Neutrophil (primary cell): ENCODE measurements at regions not wholly inside any gene's neighbourhood (a gene's known extent, or its start where the extent isn't known, plus 50 kb on each side); places are given as distances from the start of the nearest gene placed in this dataset.

Experiments used
- H3K27ac ChIP-seq: fragments of 200-600 bp; sonication (generic); 2 replicates; pipeline ENCODE4 v1.5.1; 2016; ENCODE audit warnings: mild to moderate bottlenecking, moderate library complexity
- H3K27me3 ChIP-seq: fragments of 200-600 bp; sonication (generic); 2 replicates; pipeline ENCODE4 v1.6.0; 2016; ENCODE audit warnings: mild to moderate bottlenecking
- H3K36me3 ChIP-seq: fragments of 200-600 bp; sonication (generic); 2 replicates; pipeline ENCODE4 v1.5.1; 2017
- H3K4me1 ChIP-seq, 2 experiments: fragments of 200-600 bp in 1 of 2; sonication (generic) in 1 of 2; 1 replicate in 1 of 2; 2 replicates in 1 of 2; pipeline versions ENCODE4 v1.5.1 to v1.6.1; 2013 to 2016; ENCODE audit warnings: low read depth in 1 of 2, low read length in 1 of 2, mild to moderate bottlenecking in 1 of 2, moderate library complexity in 1 of 2; ENCODE audit not compliant: control insufficient read depth in 1 of 2, insufficient read depth in 1 of 2
- H3K4me3 ChIP-seq, 2 experiments: fragments of 200-600 bp in 1 of 2; sonication (generic) in 1 of 2; 1 replicate in 1 of 2; 2 replicates in 1 of 2; pipeline ENCODE4 v1.5.1; 2013 to 2016; ENCODE audit warnings: low read depth in 1 of 2, low read length in 1 of 2, mild to moderate bottlenecking in 1 of 2, moderate library complexity in 1 of 2
- H3K9me3 ChIP-seq: fragments of 200-600 bp; sonication (generic); 2 replicates; pipeline ENCODE4 v1.5.1; 2016
- CTCF ChIP-seq: fragments of 200-600 bp; sonication (generic); IDR thresholded peaks from 2 replicates; pipeline ENCODE4 v1.5.1; 2016; ENCODE audit warnings: antibody characterized with exemption

- no peaks in the 10 kb centered on the region for H3K4me1 ChIP-seq
- H3K9me3 ChIP-seq, result no peaks in the 10 kb centered on the region
- no peaks in the 10 kb centered on the region for H3K27me3 ChIP-seq
- H3K36me3 ChIP-seq, result no peaks in the 10 kb centered on the region
- TF ChIP-seq CTCF, result no peak
- H3K27ac ChIP-seq, result no peak overlapping the region
- no peak overlapping the region for H3K4me3 ChIP-seq
These were observed 337.6 kb upstream of the TRIB2 start for GRCh38 chr2:12379143-12379542.

- Histone ChIP-seq H3K36me3 (no peaks in the 10 kb centered on the region), H3K9me3 (no peaks in the 10 kb centered on the region), H3K4me3 (no peak overlapping the region), H3K27me3 (no peaks in the 10 kb centered on the region), H3K4me1 (no peaks in the 10 kb centered on the region), H3K27ac (no peak overlapping the region)
- no peak for TF ChIP-seq CTCF
These were observed 335.0 kb upstream of the TRIB2 start for GRCh38 chr2:12381543-12382325.

- Histone ChIP-seq H3K27ac (no peak overlapping the region), H3K4me3 (no peak overlapping the region), H3K36me3 (no peaks in the 10 kb centered on the region), H3K9me3 (no peaks in the 10 kb centered on the region), H3K4me1 (no peaks in the 10 kb centered on the region), H3K27me3 (no peaks in the 10 kb centered on the region)
- no peak for TF ChIP-seq CTCF
These were observed 334.4 kb upstream of the TRIB2 start for GRCh38 chr2:12382366-12382765.

GRCh38 chr2:12389344-12390045 is 327.2 kb upstream of the TRIB2 start:
- no peak for TF ChIP-seq CTCF
- Histone ChIP-seq H3K27ac (no peak overlapping the region), H3K4me1 (no peaks in the 10 kb centered on the region), H3K27me3 (no peaks in the 10 kb centered on the region), H3K4me3 (no peak overlapping the region), H3K9me3 (no peaks in the 10 kb centered on the region), H3K36me3 (no peaks in the 10 kb centered on the region)

- Histone ChIP-seq H3K27ac (no peak overlapping the region), H3K4me1 (no peaks in the 10 kb centered on the region), H3K9me3 (no peaks in the 10 kb centered on the region), H3K27me3 (no peaks in the 10 kb centered on the region), H3K4me3 (no peak overlapping the region), H3K36me3 (no peaks in the 10 kb centered on the region)
- no peak for TF ChIP-seq CTCF
These were observed 325.6 kb upstream of the TRIB2 start for GRCh38 chr2:12391116-12391515.
